ENCODE measurements at regions not wholly inside any gene's neighbourhood (a gene's known extent, or its start where the extent isn't known, plus 50 kb on each side); places are given as distances from the start of the nearest gene placed in this dataset.

GRCh38 chr5:3195994-3196393 lies 399.6 kb upstream of the IRX1 start:
- no peaks in the 10 kb centered on the region; the same call in 2 of the 3 replicates for H3K9me3 ChIP-seq (replicated peaks; ENCODE audit: control insufficient read depth, insufficient read depth, low read length)
- ChIA-PET CTCF (no interaction called here), RAD21 (ENCODE audit: unreplicated experiment) (no interaction called here), SMC1A (ENCODE audit: uncharacterized antibody, unreplicated experiment) (no interaction called here), POLR2A (no interaction called here)
- WGBS (ENCODE audit: insufficient coverage, insufficient replicate concordance, low lambda C conversion rate, missing lambda C conversion rate) = 17% methylated on average over 8 of the region's 8 CpGs
- BruUV-seq (replicated peaks) = no TSS peak
- H3K9ac ChIP-seq (ENCODE audit: control insufficient read depth, insufficient read depth, low read length) = no peak overlapping the region
- no peak overlapping the region for H3K27ac ChIP-seq (ENCODE audit: control insufficient read depth, insufficient read depth)
- TF ChIP-seq ZZZ3 (IDR thresholded peaks at IDR 0.05; ENCODE audit: control insufficient read depth, insufficient read length, low read depth) = no peak
- TF ChIP-seq POU2F2 (IDR thresholded peaks at IDR 0.05; ENCODE audit: borderline replicate concordance, low read depth, low read length) = no peak
- TF ChIP-seq BMI1 (IDR thresholded peaks at IDR 0.05; ENCODE audit: borderline replicate concordance) = no peak
- no peak for TF ChIP-seq CREB1 (IDR thresholded peaks at IDR 0.05; ENCODE audit: low read depth)
- no peak for TF ChIP-seq HDAC6 (IDR thresholded peaks at IDR 0.05; ENCODE audit: unreplicated experiment)
- no peak for TF ChIP-seq RELA (IDR thresholded peaks at IDR 0.05; ENCODE audit: borderline replicate concordance, partially characterized antibody)
- TF ChIP-seq MTA3 (IDR thresholded peaks at IDR 0.05; ENCODE audit: borderline replicate concordance, low read length) = no peak
- no peak for TF ChIP-seq PBX3 (IDR thresholded peaks at IDR 0.05; ENCODE audit: insufficient replicate concordance, low read depth, low read length)
- no peak for TF ChIP-seq SRF (IDR thresholded peaks at IDR 0.05; ENCODE audit: low read depth in 2 of 2, low read length in 2 of 2)
- TF ChIP-seq, protein P1, sequence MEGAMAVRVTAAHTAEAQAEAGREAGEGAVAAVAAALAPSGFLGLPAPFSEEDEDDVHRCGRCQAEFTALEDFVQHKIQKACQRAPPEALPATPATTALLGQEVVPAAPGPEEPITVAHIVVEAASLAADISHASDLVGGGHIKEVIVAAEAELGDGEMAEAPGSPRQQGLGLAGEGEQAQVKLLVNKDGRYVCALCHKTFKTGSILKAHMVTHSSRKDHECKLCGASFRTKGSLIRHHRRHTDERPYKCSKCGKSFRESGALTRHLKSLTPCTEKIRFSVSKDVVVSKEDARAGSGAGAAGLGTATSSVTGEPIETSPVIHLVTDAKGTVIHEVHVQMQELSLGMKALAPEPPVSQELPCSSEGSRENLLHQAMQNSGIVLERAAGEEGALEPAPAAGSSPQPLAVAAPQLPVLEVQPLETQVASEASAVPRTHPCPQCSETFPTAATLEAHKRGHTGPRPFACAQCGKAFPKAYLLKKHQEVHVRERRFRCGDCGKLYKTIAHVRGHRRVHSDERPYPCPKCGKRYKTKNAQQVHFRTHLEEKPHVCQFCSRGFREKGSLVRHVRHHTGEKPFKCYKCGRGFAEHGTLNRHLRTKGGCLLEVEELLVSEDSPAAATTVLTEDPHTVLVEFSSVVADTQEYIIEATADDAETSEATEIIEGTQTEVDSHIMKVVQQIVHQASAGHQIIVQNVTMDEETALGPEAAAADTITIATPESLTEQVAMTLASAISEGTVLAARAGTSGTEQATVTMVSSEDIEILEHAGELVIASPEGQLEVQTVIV (IDR thresholded peaks at IDR 0.05; ENCODE audit: borderline replicate concordance, partially characterized antibody) = no peak
- no peak for TF ChIP-seq CTCF (IDR thresholded peaks at IDR 0.05 in 2 of 3, conservative IDR thresholded peaks at IDR 0.05 in 1 of 3; ENCODE audit: control insufficient read depth in 2 of 3, extremely low read depth in 1 of 3, insufficient read depth in 1 of 3, low read depth in 3 of 3, low read length in 3 of 3)
- TF ChIP-seq RBBP5 (conservative IDR thresholded peaks at IDR 0.05) = no peak
- TF ChIP-seq RCOR1 (conservative IDR thresholded peaks at IDR 0.05; ENCODE audit: low read depth, low read length) = no peak
- no peak overlapping the region for H3K4me2 ChIP-seq (ENCODE audit: control insufficient read depth, insufficient read depth)
- no peak for FAIRE-seq
- H2AFZ ChIP-seq (ENCODE audit: control insufficient read depth, low read depth, low read length) = no peak overlapping the region
- ATAC-seq = no peak
- DNase-seq (ENCODE audit: low read depth, low spot score) = no peak
- in situ Hi-C loops (cut with MboI) = no loop called here
- H3K4me1 ChIP-seq (ENCODE audit: control insufficient read depth, insufficient read depth, low read length) = no peaks in the 10 kb centered on the region
- no peaks in the 10 kb centered on the region for H3K27me3 ChIP-seq (replicated peaks in 1 of 2; ENCODE audit: control insufficient read depth in 2 of 2, insufficient read depth in 2 of 2, low read length in 1 of 2)
- H4K20me1 ChIP-seq (ENCODE audit: control insufficient read depth, insufficient read depth) = no peaks in the 10 kb centered on the region
- H3K79me2 ChIP-seq (ENCODE audit: control insufficient read depth, insufficient read depth, low read length) = no peaks in the 10 kb centered on the region
- no peaks in the 10 kb centered on the region for H3K36me3 ChIP-seq (ENCODE audit: control insufficient read depth in 2 of 2, insufficient read depth in 2 of 2, low read length in 1 of 2)
- no peak overlapping the region for H3K4me3 ChIP-seq
- intact Hi-C loops (cut with micrococcal nuclease; ENCODE audit: unreplicated experiment) = no loop called here
